CD4-positive, alpha-beta T cell (primary cell): ENCODE measurements at regions not wholly inside any gene's neighbourhood (a gene's known extent, or its start where the extent isn't known, plus 50 kb on each side); places are given as distances from the start of the nearest gene placed in this dataset.

Experiments
- ATAC-seq: fragments of 200-7000 bp; cut with Tn5 transposase; one replicate; pipeline ENCODE4 v1.10.0; 2022; ENCODE audit warnings: mild to moderate bottlenecking; ENCODE audit not compliant: poor library complexity
- CTCF ChIA-PET: fragments of 350-600 bp; sonication (Branson Sonifier 250); formaldehyde crosslinking; loops from one replicate; lab custom pipeline; 2021; ENCODE audit warnings: antibody characterized with exemption, inconsistent platforms; lab: Charles Lee
- POLR2A ChIA-PET: fragments of 350-600 bp; sonication (Branson Sonifier 250); formaldehyde crosslinking; loops from one replicate; lab custom pipeline; 2021; ENCODE audit warnings: antibody characterized with exemption, inconsistent platforms; lab: Charles Lee
- DNase-seq, 14 experiments: peaks; one replicate each; pipeline ENCODE4 v3.0.0-alpha.2; 2013 to 2020; ENCODE audit warnings: mixed read lengths in 2 of 14
- H3K27ac ChIP-seq, 2 donors: one replicate each; pipeline versions ENCODE4 v1.5.1 to v1.7.0; 2013; ENCODE audit warnings: low read length in 2 of 2, low read depth in 1 of 2, mild to moderate bottlenecking in 1 of 2
- H3K27me3 ChIP-seq, 2 experiments: 1 replicate in 1 of 2; 2 replicates in 1 of 2; pipeline versions ENCODE4 v1.6.1 to v1.7.0; 2013; ENCODE audit warnings: low read length in 2 of 2, control low read depth in 1 of 2, mild to moderate bottlenecking in 1 of 2, moderate library complexity in 1 of 2; ENCODE audit not compliant: insufficient read depth in 2 of 2, control insufficient read depth in 1 of 2
- H3K36me3 ChIP-seq: one replicate; pipeline ENCODE4 v1.6.1; 2013; ENCODE audit warnings: low read length, control low read depth; ENCODE audit not compliant: insufficient read depth
- H3K4me1 ChIP-seq: one replicate; pipeline ENCODE4 v1.6.1; 2013; ENCODE audit warnings: low read length, control low read depth; ENCODE audit not compliant: insufficient read depth
- H3K4me3 ChIP-seq: one replicate; pipeline ENCODE4 v1.5.1; 2013; ENCODE audit warnings: mild to moderate bottlenecking, low read length, moderate library complexity
- H3K9me3 ChIP-seq, 2 experiments: 1 replicate in 1 of 2; 2 replicates in 1 of 2; pipeline versions ENCODE4 v1.6.1 to v1.7.0; 2013; ENCODE audit warnings: low read length in 2 of 2, mild to moderate bottlenecking in 2 of 2, control low read depth in 1 of 2, moderate library complexity in 1 of 2; ENCODE audit not compliant: control insufficient read depth in 1 of 2, insufficient read depth in 1 of 2
- H3K27ac Mint-ChIP-seq: one replicate; pipeline ENCODE4 v1.8.0; 2020; ENCODE audit warnings: mixed read lengths
- H3K27me3 Mint-ChIP-seq: one replicate; pipeline ENCODE4 v1.8.0; 2021; ENCODE audit warnings: mixed read lengths
- H3K36me3 Mint-ChIP-seq: one replicate; pipeline ENCODE4 v1.8.0; 2021; ENCODE audit warnings: low read depth, mixed read lengths
- H3K4me1 Mint-ChIP-seq: one replicate; pipeline ENCODE4 v1.8.0; 2021; ENCODE audit warnings: low read depth, mixed read lengths
- H3K4me3 Mint-ChIP-seq: one replicate; pipeline ENCODE4 v1.8.0; 2020; ENCODE audit warnings: mild to moderate bottlenecking, mixed read lengths
- H3K9me3 Mint-ChIP-seq: one replicate; pipeline ENCODE4 v1.8.0; 2020; ENCODE audit warnings: mixed read lengths
- CTCF ChIP-seq: fragments of 200-600 bp; IDR thresholded peaks from one replicate; pipeline ENCODE4 v1.8.0; 2022; ENCODE audit warnings: antibody characterized with exemption, mild to moderate bottlenecking
- intact Hi-C, 2 experiments: fragments of 100-400 bp; cut with DNase I in 1 of 2; cut with micrococcal nuclease in 1 of 2; formaldehyde crosslinking; loops; one replicate each; pipeline versions ENCODE4 v1.15.1 to v1.9.0; 2023 to 2025; cut with DNase I, micrococcal nuclease

GRCh38 chr14:28467611-28468010, 299.0 kb upstream of the FOXG1 start:
- H3K36me3 ChIP-seq = no peaks in the 10 kb centered on the region
- H3K9me3 ChIP-seq = peaks cover 10% of the 10 kb centered on the region in 2 experiments
- H3K27ac ChIP-seq = no peak overlapping the region
- Mint-ChIP-seq H3K27ac (no peak overlapping the region), H3K36me3 (no peaks in the 10 kb centered on the region), H3K9me3 (peaks cover 19% of the 10 kb centered on the region), H3K27me3 (no peaks in the 10 kb centered on the region), H3K4me1 (no peaks in the 10 kb centered on the region), H3K4me3 (no peak overlapping the region)
- no peaks in the 10 kb centered on the region for H3K27me3 ChIP-seq
- ATAC-seq (no peak), DNase-seq (no peak)
- H3K4me1 ChIP-seq = no peaks in the 10 kb centered on the region
- H3K4me3 ChIP-seq = no peak overlapping the region
- CTCF ChIA-PET = no interaction called here
- POLR2A ChIA-PET = no interaction called here
- intact Hi-C loops = no loop called here
- TF ChIP-seq CTCF = no peak

GRCh38 chr14:28468191-28469151, 298.1 kb upstream of the FOXG1 start:
- Histone ChIP-seq H3K27me3 (no peaks in the 10 kb centered on the region), H3K9me3 (peaks cover 10% of the 10 kb centered on the region in 2 experiments), H3K4me3 (no peak overlapping the region), H3K4me1 (no peaks in the 10 kb centered on the region), H3K36me3 (no peaks in the 10 kb centered on the region), H3K27ac (no peak overlapping the region)
- POLR2A ChIA-PET = no interaction called here
- H3K4me3 Mint-ChIP-seq = no peak overlapping the region
- H3K4me1 Mint-ChIP-seq = no peaks in the 10 kb centered on the region
- intact Hi-C loops = no loop called here
- no peaks in the 10 kb centered on the region for H3K36me3 Mint-ChIP-seq
- DNase-seq (no peak), ATAC-seq (no peak)
- no peak overlapping the region for H3K27ac Mint-ChIP-seq
- no peak for TF ChIP-seq CTCF
- peaks cover 19% of the 10 kb centered on the region for H3K9me3 Mint-ChIP-seq
- H3K27me3 Mint-ChIP-seq = no peaks in the 10 kb centered on the region
- CTCF ChIA-PET = no interaction called here

GRCh38 chr14:28482251-28483040, 284.1 kb upstream of the FOXG1 start:
- Mint-ChIP-seq H3K27me3 (no peaks in the 10 kb centered on the region), H3K9me3 (peaks cover 6% of the 10 kb centered on the region), H3K4me3 (no peak overlapping the region), H3K36me3 (no peaks in the 10 kb centered on the region), H3K4me1 (no peaks in the 10 kb centered on the region), H3K27ac (no peak overlapping the region)
- no peak for DNase-seq
- Histone ChIP-seq H3K4me3 (no peak overlapping the region), H3K4me1 (no peaks in the 10 kb centered on the region), H3K36me3 (no peaks in the 10 kb centered on the region), H3K27ac (no peak overlapping the region), H3K9me3 (peaks cover 3 to 8% of the 10 kb centered on the region in 2 experiments), H3K27me3 (no peaks in the 10 kb centered on the region)
- TF ChIP-seq CTCF = no peak
- ATAC-seq = no peak
- POLR2A ChIA-PET = no interaction called here
- CTCF ChIA-PET = no interaction called here
- intact Hi-C loops = no loop called here
